Uterus (tissue), 2 donors: ENCODE measurements at regions not wholly inside any gene's neighbourhood (a gene's known extent, or its start where the extent isn't known, plus 50 kb on each side); places are given as distances from the start of the nearest gene placed in this dataset.

Source experiments
- POLR2A ChIP-seq, 2 donors: fragments of 450-650 bp; IDR thresholded peaks; one replicate each; pipeline ENCODE4 v1.6.1; 2016; ENCODE audit warnings: antibody characterized with exemption in 2 of 2, mild to moderate bottlenecking in 1 of 2, moderate library complexity in 1 of 2
- TF ChIP-seq, protein P1 (sequence below), 4 experiments: fragments of 200-600 bp in 2 of 4; fragments of 450-650 bp in 2 of 4; sonication (generic) in 2 of 4; IDR thresholded peaks; one replicate each; pipeline ENCODE4 v1.5.1; 2016 to 2019; ENCODE audit warnings: antibody characterized with exemption in 4 of 4, mild to moderate bottlenecking in 2 of 4, moderate library complexity in 1 of 4

DNA sequence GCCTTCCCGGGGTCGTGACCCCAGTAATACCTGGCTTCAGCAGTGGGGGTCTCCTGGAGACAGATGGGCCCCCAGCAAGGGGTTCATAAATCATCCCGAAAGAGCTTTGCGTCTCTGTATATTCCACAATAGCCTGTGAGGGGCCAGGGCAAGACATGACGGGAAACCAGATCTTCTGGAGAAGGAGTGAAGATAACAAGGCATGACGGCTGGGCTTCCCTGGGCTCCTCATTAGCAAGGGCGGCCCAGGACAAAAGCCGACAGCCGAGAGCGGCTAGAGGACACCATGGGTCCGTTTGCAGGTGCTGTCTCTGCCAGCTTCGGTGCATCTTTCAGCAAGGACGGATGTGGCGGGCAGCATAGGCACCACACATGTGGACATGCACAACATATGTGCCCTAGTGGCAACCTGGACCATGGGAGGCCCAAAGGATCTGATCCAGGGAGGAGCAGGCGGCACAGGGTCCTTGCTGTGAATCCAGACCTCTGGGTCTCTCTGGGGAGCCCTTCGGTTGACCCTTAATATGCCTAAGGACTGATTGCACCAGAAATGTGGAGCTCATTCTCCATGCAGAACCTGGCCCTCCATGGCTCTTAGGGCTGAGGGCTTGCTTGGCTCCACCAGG, 136.9 kb upstream of the FOXF1 start:
- no peak for TF ChIP-seq POLR2A (IDR thresholded peaks at IDR 0.05)
- TF ChIP-seq, protein P1, sequence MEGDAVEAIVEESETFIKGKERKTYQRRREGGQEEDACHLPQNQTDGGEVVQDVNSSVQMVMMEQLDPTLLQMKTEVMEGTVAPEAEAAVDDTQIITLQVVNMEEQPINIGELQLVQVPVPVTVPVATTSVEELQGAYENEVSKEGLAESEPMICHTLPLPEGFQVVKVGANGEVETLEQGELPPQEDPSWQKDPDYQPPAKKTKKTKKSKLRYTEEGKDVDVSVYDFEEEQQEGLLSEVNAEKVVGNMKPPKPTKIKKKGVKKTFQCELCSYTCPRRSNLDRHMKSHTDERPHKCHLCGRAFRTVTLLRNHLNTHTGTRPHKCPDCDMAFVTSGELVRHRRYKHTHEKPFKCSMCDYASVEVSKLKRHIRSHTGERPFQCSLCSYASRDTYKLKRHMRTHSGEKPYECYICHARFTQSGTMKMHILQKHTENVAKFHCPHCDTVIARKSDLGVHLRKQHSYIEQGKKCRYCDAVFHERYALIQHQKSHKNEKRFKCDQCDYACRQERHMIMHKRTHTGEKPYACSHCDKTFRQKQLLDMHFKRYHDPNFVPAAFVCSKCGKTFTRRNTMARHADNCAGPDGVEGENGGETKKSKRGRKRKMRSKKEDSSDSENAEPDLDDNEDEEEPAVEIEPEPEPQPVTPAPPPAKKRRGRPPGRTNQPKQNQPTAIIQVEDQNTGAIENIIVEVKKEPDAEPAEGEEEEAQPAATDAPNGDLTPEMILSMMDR (IDR thresholded peaks at IDR 0.05): no peak
